GM18861 (cell line): ENCODE measurements at regions not wholly inside any gene's neighbourhood (a gene's known extent, or its start where the extent isn't known, plus 50 kb on each side); places are given as distances from the start of the nearest gene placed in this dataset.

Experiments
- ATAC-seq: cut with Tn5 transposase; IDR thresholded peaks from one replicate; pipeline ENCODE4 v1.9.1; 2021; ENCODE audit not compliant: unreplicated experiment

DNA sequence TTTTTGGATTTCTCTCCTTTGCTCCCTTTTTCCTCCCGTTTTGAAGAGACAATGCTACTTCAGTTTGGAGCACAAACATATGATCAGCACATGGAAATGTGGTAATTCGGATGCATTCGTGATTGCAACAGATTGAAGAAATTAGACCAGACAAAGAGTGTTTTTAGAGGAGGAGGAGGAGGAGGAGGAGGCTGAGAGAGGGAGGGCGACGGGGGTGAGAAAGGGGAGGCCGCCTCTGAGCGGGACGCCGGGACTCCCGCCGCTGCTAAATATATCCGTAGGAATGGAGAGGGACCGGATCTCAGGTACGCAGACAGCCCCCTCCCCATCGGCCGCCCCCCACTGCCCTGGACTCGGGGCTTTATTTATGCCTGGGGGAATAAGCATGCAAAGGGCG lies 179.3 kb downstream of the SEC14L1 start:
- no peak for ATAC-seq

- peak; percentile 22 for ATAC-seq
Measured at GRCh38 chr17:77320485-77321256, 179.9 kb downstream of the SEC14L1 start.

- no peak for ATAC-seq
Measured at GRCh38 chr17:77321649-77322513, 181.1 kb downstream of the SEC14L1 start.

- no peak for ATAC-seq
Measured at GRCh38 chr17:77322514-77323412, 182.0 kb downstream of the SEC14L1 start.

DNA sequence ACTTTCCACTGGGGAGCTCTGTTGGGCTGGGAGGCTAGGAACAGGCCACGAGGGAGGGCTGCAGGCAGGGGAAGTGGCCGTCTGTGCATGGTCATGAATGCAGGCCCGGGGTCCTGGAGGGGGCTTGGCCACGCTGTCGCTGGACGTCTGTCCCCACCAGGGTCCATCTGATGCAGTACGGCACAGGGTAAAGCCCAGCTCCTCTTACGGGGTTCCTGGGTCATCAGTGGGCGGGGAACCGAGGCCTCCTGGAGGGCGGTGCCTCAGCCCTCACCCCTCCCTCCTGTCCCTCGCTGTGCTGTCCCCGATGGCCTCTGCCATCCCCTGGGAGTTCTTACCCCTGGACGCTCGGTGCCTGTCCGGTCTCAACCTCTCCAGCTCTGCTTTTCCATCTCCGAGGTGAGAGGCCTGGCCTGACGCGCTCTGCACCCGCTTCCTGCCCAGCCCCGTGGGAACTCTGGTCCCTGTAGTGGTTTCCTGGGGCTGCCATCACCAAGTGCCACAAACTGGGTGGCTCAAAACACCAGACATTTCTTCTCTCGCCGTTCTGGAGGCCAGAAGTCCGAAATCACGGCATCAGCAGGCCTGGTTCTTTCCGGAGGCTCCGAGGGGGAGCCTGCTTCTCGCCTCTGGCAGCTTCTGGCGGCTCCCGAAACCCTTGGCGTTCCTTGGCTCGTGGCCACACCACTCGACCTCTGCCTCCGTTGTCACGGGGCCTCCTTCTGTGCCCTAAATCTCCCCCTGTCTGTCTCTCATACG lies 182.8 kb downstream of the SEC14L1 start:
- ATAC-seq = no peak

GRCh38 chr17:77324227-77324626 lies 183.5 kb downstream of the SEC14L1 start:
- ATAC-seq = no peak

DNA sequence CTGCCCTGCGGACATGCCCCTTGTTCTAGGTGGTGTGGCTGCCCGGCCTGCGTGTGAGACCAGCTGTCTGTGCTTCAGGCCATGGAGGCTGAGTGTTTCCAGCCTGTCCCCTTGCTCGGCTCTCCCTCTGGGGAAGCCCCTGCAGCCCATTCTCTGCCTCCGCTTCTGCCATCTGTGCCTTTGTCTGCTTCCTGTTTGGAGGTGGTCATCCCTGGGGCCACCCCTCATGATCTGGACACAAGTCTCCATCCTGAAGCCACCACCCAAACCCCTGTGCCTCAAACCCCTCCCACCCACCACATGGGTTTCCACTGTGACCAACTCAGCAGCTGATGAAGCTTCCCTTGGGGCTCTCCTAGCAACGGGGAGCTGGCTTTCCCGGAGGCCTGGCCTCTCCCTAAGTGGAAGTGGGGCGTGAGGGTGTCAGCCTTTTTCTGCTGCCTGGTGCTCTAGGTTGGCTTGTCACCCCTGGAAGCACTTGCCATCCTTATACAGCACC lies 184.9 kb downstream of the SEC14L1 start:
- peak; percentile 12 for ATAC-seq

GRCh38 chr17:77326076-77326591 lies 185.4 kb downstream of the SEC14L1 start:
- ATAC-seq = no peak

DNA sequence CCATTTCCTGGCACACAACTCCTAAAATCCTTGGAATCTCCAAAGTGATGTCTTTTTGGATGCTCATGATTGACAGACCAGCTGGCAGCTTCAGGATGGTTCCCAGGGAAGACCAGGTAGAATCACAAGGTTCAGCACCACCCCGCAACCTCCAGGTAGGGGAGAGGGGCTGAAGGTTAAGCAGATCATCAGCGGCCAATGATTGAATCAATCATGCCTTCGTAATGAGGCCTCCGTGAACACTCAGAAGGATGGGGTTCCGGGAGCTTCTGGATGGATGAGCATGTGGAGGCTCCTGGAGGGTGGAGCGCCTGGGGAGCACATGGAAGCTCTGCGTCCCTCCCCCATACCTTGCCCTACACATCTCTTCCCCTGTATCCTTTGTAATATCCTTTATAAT lies 185.9 kb downstream of the SEC14L1 start:
- ATAC-seq = no peak

- no peak for ATAC-seq
Measured at GRCh38 chr17:77327181-77327565, 186.4 kb downstream of the SEC14L1 start.

DNA sequence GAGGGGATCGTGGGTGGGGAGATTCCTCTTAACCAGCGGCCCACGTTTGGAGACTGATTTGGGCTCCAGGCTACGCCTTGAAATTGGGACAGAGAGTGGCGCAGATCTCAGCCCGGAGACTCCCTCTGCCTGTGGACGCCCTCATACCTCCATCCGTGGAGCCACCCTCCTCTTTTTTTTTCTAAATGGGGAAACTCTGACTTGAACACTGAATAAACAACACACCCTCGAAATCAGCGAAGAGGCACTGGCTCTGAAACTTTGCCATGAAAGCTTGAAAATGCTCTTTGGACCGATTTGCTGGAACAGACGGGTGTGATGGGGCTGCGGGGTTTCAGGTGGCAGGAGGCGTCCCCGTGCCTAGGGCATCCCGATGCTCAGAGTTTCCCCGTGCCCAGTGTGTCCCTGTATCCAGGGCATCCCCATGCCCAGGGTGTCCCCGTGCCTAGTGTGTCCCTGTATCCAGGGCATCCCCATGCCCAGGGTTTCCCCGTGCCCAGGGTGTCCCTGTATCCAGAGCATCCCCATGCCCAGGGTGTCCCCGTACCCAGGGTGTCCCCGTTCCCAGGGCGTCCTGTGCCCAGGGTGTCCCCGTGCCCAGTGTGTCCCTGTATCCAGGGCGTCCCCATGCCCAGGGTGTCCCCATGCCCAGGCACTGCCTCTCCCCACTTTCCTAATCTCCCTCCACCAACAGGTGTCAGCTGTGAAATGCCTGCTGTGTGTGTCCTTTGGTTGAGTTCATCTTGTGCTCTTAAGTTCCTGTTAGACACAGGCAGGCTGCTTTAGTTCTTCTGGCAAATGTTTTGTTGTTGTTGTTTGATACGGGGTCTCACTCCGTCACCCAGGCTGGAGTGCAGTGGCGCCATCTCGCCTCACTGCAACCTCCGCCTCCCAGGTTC lies 187.0 kb downstream of the SEC14L1 start:
- ATAC-seq = no peak

GRCh38 chr17:77328823-77329740 lies 188.3 kb downstream of the SEC14L1 start:
- no peak for ATAC-seq

- no peak for ATAC-seq
Measured at GRCh38 chr17:77329741-77330531, 189.2 kb downstream of the SEC14L1 start.

- no peak for ATAC-seq
Measured at GRCh38 chr17:77330602-77331081, 189.9 kb downstream of the SEC14L1 start.

GRCh38 chr17:77331301-77331864 lies 190.6 kb downstream of the SEC14L1 start:
- peak; percentile 59 for ATAC-seq
